Endothelial cell of umbilical vein (primary cell): ENCODE measurements at regions not wholly inside any gene's neighbourhood (a gene's known extent, or its start where the extent isn't known, plus 50 kb on each side); places are given as distances from the start of the nearest gene placed in this dataset.

Experiments used
- BruUV-seq: library from RNA; stranded (reverse); fragments of 400-500 nt; replicated peaks from 2 replicates; lab custom pipeline; 2021; lab: Mats Ljungman, UMichigan
- CTCF ChIA-PET: fragments of 300-600, 350-600 bp; sonication (Branson Sonifier 250); formaldehyde crosslinking; loops from one replicate; lab custom pipeline; 2021; ENCODE audit warnings: antibody characterized with exemption, inconsistent platforms; lab: Charles Lee
- POLR2A ChIA-PET: fragments of 300-600, 350-600 bp; sonication (Branson Sonifier 250); formaldehyde crosslinking; loops from one replicate; lab custom pipeline; 2021; ENCODE audit warnings: antibody characterized with exemption, inconsistent platforms; lab: Charles Lee
- DNase-seq: peaks from one replicate; pipeline ENCODE4 v3.0.0-alpha.2; 2011; ENCODE audit warnings: low read depth, low spot score
- FAIRE-seq: peaks from 2 replicates; lab custom pipeline; 2011; peaks lifted over from hg19 to GRCh38; lab: Jason Lieb, UNC
- H2AFZ ChIP-seq: 2 replicates; pipeline ENCODE4 v1.6.0; 2012; ENCODE audit warnings: low read depth, low read length, control low read depth, inconsistent platforms
- H3K27ac ChIP-seq: 2 replicates; pipeline ENCODE4 v1.5.1; 2011; ENCODE audit warnings: low read depth, mild to moderate bottlenecking, control low read depth, low read length, moderate library complexity; ENCODE audit not compliant: insufficient read depth
- H3K27me3 ChIP-seq, 2 experiments: 2 replicates each; pipeline versions ENCODE4 v1.6.0 to v1.6.1; 2011; ENCODE audit warnings: low read length in 2 of 2, mixed read lengths in 1 of 2; ENCODE audit not compliant: control insufficient read depth in 2 of 2, insufficient read depth in 2 of 2
- H3K36me3 ChIP-seq, 2 experiments: 2 replicates in 1 of 2; 3 replicates in 1 of 2; pipeline ENCODE4 v1.5.1; 2011; ENCODE audit warnings: low read length in 2 of 2, mild to moderate bottlenecking in 1 of 2, moderate library complexity in 1 of 2; ENCODE audit not compliant: control insufficient read depth in 2 of 2, insufficient read depth in 2 of 2; ENCODE audit errors: extremely low read depth in 1 of 2
- H3K4me1 ChIP-seq: 3 replicates; pipeline ENCODE4 v1.5.1; 2011; ENCODE audit warnings: mild to moderate bottlenecking, low read length; ENCODE audit not compliant: control insufficient read depth, insufficient read depth; ENCODE audit errors: extremely low read depth
- H3K4me2 ChIP-seq: 2 replicates; pipeline ENCODE4 v1.6.1; 2011; ENCODE audit warnings: low read length, control low read depth, mixed read lengths; ENCODE audit not compliant: insufficient read depth
- H3K4me3 ChIP-seq, 3 experiments: fragments of 200-600 bp in 1 of 3; sonication (generic), shearing (Covaris generic) in 1 of 3; replicated peaks in 1 of 3; 2 replicates each; pipeline ENCODE4 v1.5.1; 2011 to 2016; ENCODE audit warnings: control low read depth in 3 of 3, low read length in 3 of 3, mild to moderate bottlenecking in 2 of 3, inconsistent platforms in 1 of 3, low read depth in 1 of 3, moderate library complexity in 1 of 3; ENCODE audit not compliant: insufficient read depth in 1 of 3
- H3K79me2 ChIP-seq: 2 replicates; pipeline ENCODE4 v1.6.0; 2012; ENCODE audit warnings: low read length, inconsistent platforms; ENCODE audit not compliant: control insufficient read depth, insufficient read depth
- H3K9ac ChIP-seq: replicated peaks from 2 replicates; pipeline ENCODE3; 2011; ENCODE audit warnings: low read length, control low read depth; ENCODE audit not compliant: insufficient read depth; ENCODE audit errors: extremely low read depth
- H3K9me1 ChIP-seq: replicated peaks from 3 replicates; pipeline ENCODE4 v1.6.0; 2011; ENCODE audit warnings: mild to moderate bottlenecking, low read length; ENCODE audit not compliant: control insufficient read depth, insufficient read depth; ENCODE audit errors: extremely low read depth
- H3K9me3 ChIP-seq: replicated peaks from 2 replicates; pipeline ENCODE4 v1.5.1; 2012; ENCODE audit warnings: low read length, inconsistent platforms; ENCODE audit not compliant: control insufficient read depth, insufficient read depth
- H4K20me1 ChIP-seq: replicated peaks from 2 replicates; pipeline ENCODE3; 2011; ENCODE audit warnings: mild to moderate bottlenecking, low read length; ENCODE audit not compliant: control insufficient read depth, insufficient read depth; ENCODE audit errors: extremely low read depth
- CTCF ChIP-seq, 2 donors: IDR thresholded peaks; 1 replicate in 1 of 2; 2 replicates in 1 of 2; pipeline ENCODE4 v1.5.1; 2011; ENCODE audit warnings: low read length in 2 of 2, mild to moderate bottlenecking in 2 of 2, moderate library complexity in 2 of 2, control low read depth in 1 of 2, inconsistent platforms in 1 of 2, low read depth in 1 of 2; ENCODE audit not compliant: insufficient read depth in 1 of 2; ENCODE audit errors: extremely low read depth in 1 of 2
- EZH2 ChIP-seq: IDR thresholded peaks from 2 replicates; pipeline ENCODE4 v1.6.1; 2012; ENCODE audit warnings: borderline replicate concordance, low read depth, mild to moderate bottlenecking, moderate library complexity, low read length, inconsistent platforms; ENCODE audit not compliant: severe bottlenecking
- FOS ChIP-seq: IDR thresholded peaks from 2 replicates; pipeline ENCODE4 v1.6.1; 2011; ENCODE audit warnings: mild to moderate bottlenecking, low read length, moderate library complexity, borderline replicate concordance; ENCODE audit not compliant: insufficient read depth
- GATA2 ChIP-seq: IDR thresholded peaks from 2 replicates; pipeline ENCODE4 v1.7.0; 2011; ENCODE audit warnings: low read depth, mild to moderate bottlenecking, moderate library complexity, mixed read lengths, low read length; ENCODE audit not compliant: insufficient read length, insufficient read depth
- JUN ChIP-seq: IDR thresholded peaks from 2 replicates; pipeline ENCODE4 v1.6.1; 2011; ENCODE audit warnings: borderline replicate concordance, low read depth; ENCODE audit not compliant: insufficient read length, insufficient read depth
- MYC ChIP-seq: IDR thresholded peaks from one replicate; pipeline ENCODE4 v1.6.1; 2011; ENCODE audit warnings: mild to moderate bottlenecking, low read depth, low read length
- POLR2A ChIP-seq: IDR thresholded peaks from 2 replicates; pipeline ENCODE4 v1.6.1; 2012; ENCODE audit warnings: low read depth, mild to moderate bottlenecking, control low read depth, low read length
- POLR2AphosphoS5 ChIP-seq: IDR thresholded peaks from 2 replicates; pipeline ENCODE4 v1.6.1; 2012; ENCODE audit warnings: low read depth, mild to moderate bottlenecking, control low read depth, low read length, moderate library complexity; ENCODE audit not compliant: insufficient read depth
- dilution Hi-C: fragments of 300-500 bp; cut with MboI; formaldehyde crosslinking; loops from one replicate; pipeline ENCODE4 v1.15.0; 2019; ENCODE audit warnings: low sequenced_read_pairs; ENCODE audit not compliant: extremely low pct_ligation_motif_present
- intact Hi-C: fragments of 100-400 bp; cut with micrococcal nuclease; formaldehyde crosslinking; loops from one replicate; pipeline ENCODE4 v1.10.0; 2022
- TF ChIP-seq, protein P1 (sequence below): IDR thresholded peaks from 2 replicates; pipeline ENCODE4 v1.6.1; 2011; ENCODE audit not compliant: insufficient read depth, insufficient read length

- BruUV-seq = no TSS peak
- no peaks in the 10 kb centered on the region for H3K9me3 ChIP-seq
- FAIRE-seq (no peak), DNase-seq (peak; percentile 15)
- H3K36me3 ChIP-seq = no peaks in the 10 kb centered on the region
- TF ChIP-seq POLR2A (no peak), POLR2AphosphoS5 (no peak), MYC (no peak), JUN (no peak), FOS (no peak), EZH2 (no peak), GATA2 (no peak), CTCF (IDR thresholded peaks at IDR 0.05; ENCODE audit: extremely low read depth in 1 of 2, insufficient read depth in 1 of 2, low read depth in 1 of 2, low read length in 2 of 2) (no peak)
- TF ChIP-seq, protein P1, sequence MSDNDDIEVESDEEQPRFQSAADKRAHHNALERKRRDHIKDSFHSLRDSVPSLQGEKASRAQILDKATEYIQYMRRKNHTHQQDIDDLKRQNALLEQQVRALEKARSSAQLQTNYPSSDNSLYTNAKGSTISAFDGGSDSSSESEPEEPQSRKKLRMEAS = no peak
- H3K4me2 ChIP-seq = no peak overlapping the region
- intact Hi-C loops = no loop called here
- H3K9ac ChIP-seq = no peak overlapping the region
- H3K4me1 ChIP-seq = no peaks in the 10 kb centered on the region
- H3K9me1 ChIP-seq = no peaks in the 10 kb centered on the region
- dilution Hi-C loops = no loop called here
- CTCF ChIA-PET = interaction anchor here (0.6 to 2.1 kb wide), 4 partner anchors 10 to 12 kb away, joined by 3 to 7 read pairs (median 4); no protein-coding TSS in a partner anchor
- H2AFZ ChIP-seq = no peak overlapping the region
- no peaks in the 10 kb centered on the region for H4K20me1 ChIP-seq
- POLR2A ChIA-PET = no interaction called here
- H3K27me3 ChIP-seq = no peaks in the 10 kb centered on the region
- H3K27ac ChIP-seq = no peak overlapping the region
- H3K79me2 ChIP-seq = no peaks in the 10 kb centered on the region
- no peak overlapping the region for H3K4me3 ChIP-seq
Measured at GRCh38 chr2:144011098-144011497, 508.8 kb downstream of the ZEB2 start.
